Progenitor cell of endocrine pancreas (in vitro differentiated cells): ENCODE measurements at regions not wholly inside any gene's neighbourhood (a gene's known extent, or its start where the extent isn't known, plus 50 kb on each side); places are given as distances from the start of the nearest gene placed in this dataset.

ENCODE experiments used
- DNase-seq: peaks from one replicate; pipeline ENCODE4 v3.0.0; 2021; ENCODE audit warnings: low spot score; ENCODE audit not compliant: unreplicated experiment
- H3K27ac Mint-ChIP-seq: 2 replicates; pipeline ENCODE4 v1.8.0; 2021; ENCODE audit warnings: mild to moderate bottlenecking, moderate library complexity, mixed read lengths
- H3K27me3 Mint-ChIP-seq: 2 replicates; pipeline ENCODE4 v1.8.0; 2021; ENCODE audit warnings: mixed read lengths
- H3K36me3 Mint-ChIP-seq: 2 replicates; pipeline ENCODE4 v1.8.0; 2022; ENCODE audit warnings: mixed read lengths; ENCODE audit not compliant: insufficient read depth
- H3K4me1 Mint-ChIP-seq: 2 replicates; pipeline ENCODE4 v1.8.0; 2021; ENCODE audit warnings: low read depth, mixed read lengths
- H3K4me3 Mint-ChIP-seq: 2 replicates; pipeline ENCODE4 v1.8.0; 2021; ENCODE audit warnings: low read depth, mild to moderate bottlenecking, moderate library complexity, mixed read lengths
- H3K9me3 Mint-ChIP-seq: 2 replicates; pipeline ENCODE4 v1.8.0; 2021; ENCODE audit warnings: low read depth, mixed read lengths
- CTCF ChIP-seq: fragments of 200-600 bp; sonication (generic); IDR thresholded peaks from one replicate; pipeline ENCODE4 v1.5.0; 2021; ENCODE audit warnings: antibody characterized with exemption, mild to moderate bottlenecking; ENCODE audit not compliant: unreplicated experiment

GRCh38 chr2:215506604-215506990 lies 70.7 kb upstream of the FN1 start:
- no peaks in the 10 kb centered on the region for H3K27me3 Mint-ChIP-seq
- H3K4me1 Mint-ChIP-seq, result peaks cover 39% of the 10 kb centered on the region
- no peak for DNase-seq
- TF ChIP-seq CTCF, result no peak
- peak overlapping the region; percentile 22 for H3K4me3 Mint-ChIP-seq
- H3K36me3 Mint-ChIP-seq, result no peaks in the 10 kb centered on the region
- peak overlapping the region; percentile 78 for H3K27ac Mint-ChIP-seq
- no peaks in the 10 kb centered on the region for H3K9me3 Mint-ChIP-seq

- H3K27me3 Mint-ChIP-seq, result no peaks in the 10 kb centered on the region
- peaks cover 40% of the 10 kb centered on the region for H3K4me1 Mint-ChIP-seq
- no peak for DNase-seq
- no peak overlapping the region for H3K4me3 Mint-ChIP-seq
- no peak for TF ChIP-seq CTCF
- H3K9me3 Mint-ChIP-seq, result no peaks in the 10 kb centered on the region
- no peaks in the 10 kb centered on the region for H3K36me3 Mint-ChIP-seq
- H3K27ac Mint-ChIP-seq, result peak overlapping the region; percentile 4
These were observed 69.3 kb upstream of the FN1 start for GRCh38 chr2:215505044-215505786.

- Mint-ChIP-seq H3K27me3 (no peaks in the 10 kb centered on the region), H3K9me3 (no peaks in the 10 kb centered on the region), H3K27ac (peak overlapping the region; percentile 22), H3K4me3 (no peak overlapping the region), H3K4me1 (peaks cover 42% of the 10 kb centered on the region), H3K36me3 (no peaks in the 10 kb centered on the region)
- no peak for DNase-seq
- TF ChIP-seq CTCF, result no peak
These were observed 68.7 kb upstream of the FN1 start for GRCh38 chr2:215504547-215504946.

- Mint-ChIP-seq H3K9me3 (no peaks in the 10 kb centered on the region), H3K27me3 (no peaks in the 10 kb centered on the region), H3K4me3 (no peak overlapping the region), H3K4me1 (peaks cover 44% of the 10 kb centered on the region), H3K36me3 (no peaks in the 10 kb centered on the region), H3K27ac (no peak overlapping the region)
- no peak for TF ChIP-seq CTCF
- DNase-seq, result no peak
These were observed 67.5 kb upstream of the FN1 start for GRCh38 chr2:215503381-215503780.

- Mint-ChIP-seq H3K27me3 (no peaks in the 10 kb centered on the region), H3K27ac (no peak overlapping the region), H3K36me3 (peaks cover 2% of the 10 kb centered on the region), H3K4me3 (no peak overlapping the region), H3K4me1 (peaks cover 20% of the 10 kb centered on the region), H3K9me3 (peaks cover 6% of the 10 kb centered on the region)
- no peak for TF ChIP-seq CTCF
- DNase-seq, result no peak
These were observed 64.6 kb upstream of the FN1 start for GRCh38 chr2:215500466-215500865.
